ENCODE measurements at regions not wholly inside any gene's neighbourhood (a gene's known extent, or its start where the extent isn't known, plus 50 kb on each side); places are given as distances from the start of the nearest gene placed in this dataset.

DNA sequence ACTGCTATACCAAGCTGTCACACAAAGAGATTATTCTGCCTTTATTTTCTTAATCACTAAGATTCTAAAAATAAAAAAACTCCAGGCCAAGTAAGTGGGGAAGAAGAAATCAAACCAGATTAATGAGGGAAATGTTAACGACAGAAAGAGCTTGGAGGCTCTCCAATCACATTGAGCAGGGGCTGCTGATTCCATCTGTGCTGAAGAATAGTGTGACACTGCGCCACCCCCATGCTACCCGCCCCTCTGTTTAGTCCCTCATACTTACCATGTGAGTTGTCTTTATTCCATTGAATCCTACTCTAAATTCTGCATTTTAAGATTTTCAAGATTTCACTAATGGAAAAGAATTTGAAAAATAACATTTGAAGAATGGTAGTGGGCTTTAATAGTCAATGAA is 998.0 kb upstream of the CDH2 start:
- no peak for DNase-seq

DNA sequence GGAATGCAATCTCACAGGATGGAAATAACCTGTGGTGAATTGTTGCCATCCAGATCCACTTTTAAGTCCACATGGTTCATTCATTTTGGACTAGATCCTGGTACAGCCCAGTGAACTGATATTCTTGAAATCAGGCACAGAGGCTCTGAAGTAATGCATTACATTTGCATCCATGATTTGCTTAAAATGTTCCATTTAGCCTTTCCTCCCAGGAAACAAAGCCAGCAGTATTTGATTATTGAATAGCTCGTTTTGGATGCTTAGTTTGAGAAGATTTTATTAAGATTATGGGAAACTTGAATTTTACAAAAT is 995.8 kb upstream of the CDH2 start:
- DNase-seq: no peak

DNA sequence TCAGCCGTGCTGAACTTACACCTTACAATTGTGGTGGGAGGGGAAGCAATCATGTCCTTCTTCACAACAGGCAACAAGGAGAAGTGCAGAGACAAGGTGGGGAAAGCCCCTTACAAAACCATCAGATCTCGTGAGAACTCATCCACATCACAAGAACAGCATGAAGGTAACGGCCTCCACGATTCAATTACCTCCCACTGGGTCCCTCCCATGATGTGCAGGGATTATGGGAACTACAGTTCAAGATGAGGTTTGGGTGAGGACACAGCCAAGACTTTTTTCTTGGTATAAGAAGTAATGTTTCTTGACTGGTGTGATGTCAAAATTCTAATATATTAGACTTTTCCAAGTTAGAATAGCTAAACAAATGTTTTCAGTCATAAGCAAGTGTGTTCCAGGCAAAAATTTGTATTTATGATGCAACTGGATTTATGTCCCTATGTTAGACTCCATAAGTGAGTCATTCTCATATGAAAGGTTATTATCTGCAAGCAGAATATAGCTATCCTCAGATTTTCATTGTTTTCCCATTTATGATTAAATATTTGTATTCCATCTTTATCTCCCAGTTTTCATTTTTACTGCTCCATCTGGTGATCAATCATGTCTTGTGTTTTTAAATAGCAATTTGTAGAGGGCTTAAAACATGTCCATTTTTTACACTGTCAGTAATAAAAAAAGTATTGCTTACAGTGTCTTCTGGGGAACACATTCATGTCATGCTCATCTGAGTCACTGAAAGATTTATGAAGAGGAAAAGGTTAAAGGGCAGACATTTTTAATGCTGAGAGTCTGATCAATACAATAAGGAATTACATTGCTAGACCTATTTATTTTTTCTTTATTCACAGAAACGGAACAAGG is 995.2 kb upstream of the CDH2 start:
- DNase-seq: no peak

DNA sequence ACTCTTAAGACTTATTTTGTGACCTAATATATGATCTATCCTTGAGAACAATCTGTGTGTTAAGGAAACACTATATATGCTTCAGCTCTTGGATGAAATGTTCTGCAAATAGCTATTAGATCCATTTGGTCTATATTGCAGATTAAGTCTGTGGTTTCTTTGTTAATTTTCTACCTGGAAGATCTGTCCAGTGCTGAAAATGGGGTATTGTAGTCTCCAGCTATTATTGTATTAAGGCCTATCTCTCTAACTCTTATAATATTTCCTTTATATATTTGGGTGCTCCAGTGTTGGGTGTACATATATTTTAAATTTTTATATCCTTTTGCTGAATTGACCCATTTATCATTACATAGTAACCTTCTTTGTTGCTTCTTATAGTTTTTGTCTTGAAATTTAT is 992.7 kb upstream of the CDH2 start:
- no peak for DNase-seq

DNA sequence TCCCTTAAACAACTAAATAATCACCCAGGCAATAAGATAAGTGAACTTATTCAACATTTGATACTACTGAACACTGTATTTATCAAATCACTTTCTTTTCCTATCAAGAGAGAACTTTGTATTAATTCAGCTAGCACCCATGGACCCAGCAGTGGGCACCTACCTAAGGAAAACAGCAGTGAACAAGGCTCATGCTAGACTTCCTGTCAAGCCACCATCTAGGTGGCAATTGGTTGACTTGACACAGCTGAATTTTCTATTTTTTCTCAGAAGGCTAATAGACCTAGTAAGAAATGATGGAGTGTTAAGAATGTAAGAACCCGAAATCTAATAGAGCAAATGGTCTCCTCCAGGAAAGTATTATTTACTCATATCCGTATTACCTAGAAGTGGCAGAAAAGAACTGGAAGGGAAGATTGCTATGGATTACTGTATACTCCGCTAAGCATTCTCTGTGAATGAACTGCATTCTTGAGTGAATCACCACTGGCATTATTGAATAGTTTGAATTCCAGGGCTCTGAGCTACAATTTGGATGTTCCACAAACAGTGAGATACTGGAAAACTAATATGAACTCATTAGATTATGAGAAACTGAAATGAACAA is 988.2 kb upstream of the CDH2 start:
- DNase-seq: no peak

DNA sequence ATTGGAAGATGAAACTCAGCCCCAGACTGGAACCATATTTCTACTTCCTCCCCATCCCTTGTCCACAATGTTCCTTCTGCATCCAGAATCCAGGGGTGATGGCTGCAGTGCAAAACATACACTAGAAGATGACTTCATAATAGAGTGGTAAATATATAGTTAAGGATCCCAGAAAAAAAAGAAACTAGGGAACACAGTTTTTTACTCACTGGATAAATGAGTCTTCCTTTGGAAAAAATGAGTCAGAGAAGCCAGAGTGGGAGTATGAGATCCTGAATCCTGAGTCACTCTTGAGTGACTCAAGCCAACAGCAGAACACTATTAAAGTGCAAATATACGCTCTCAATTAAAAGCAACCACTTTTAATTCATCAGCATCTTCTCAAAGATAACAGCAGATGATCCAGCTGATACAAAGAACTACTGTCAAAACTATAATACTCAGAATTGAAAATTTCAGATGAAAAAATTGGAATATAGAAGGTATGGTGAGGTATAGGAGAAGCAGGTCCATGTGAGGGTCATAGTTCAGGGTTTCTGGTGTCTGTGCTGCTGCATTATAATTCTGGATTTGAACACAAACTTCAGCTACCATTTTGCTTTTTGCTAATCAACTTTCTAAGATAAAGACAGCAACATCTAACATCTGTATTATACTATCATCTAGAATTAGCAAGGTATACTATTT is 987.2 kb upstream of the CDH2 start:
- DNase-seq: no peak

DNA sequence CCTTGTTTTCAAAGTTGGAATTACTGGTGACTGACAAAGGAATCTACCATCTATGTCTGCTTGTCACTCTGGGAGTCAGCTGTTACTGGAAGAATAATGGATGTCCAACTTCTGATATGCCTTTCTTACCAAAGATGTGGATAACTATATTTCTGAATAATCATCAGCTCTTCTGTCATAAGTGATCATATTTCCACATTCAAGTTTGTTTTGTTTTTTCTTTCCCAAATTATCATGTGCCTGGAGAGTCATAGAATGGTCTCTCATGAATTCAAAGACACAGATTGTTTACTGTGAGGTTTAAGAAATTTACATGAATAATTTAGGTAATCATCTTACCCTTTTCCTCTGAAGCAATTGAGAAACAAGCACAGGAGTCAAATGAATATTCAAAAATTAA is 986.7 kb upstream of the CDH2 start:
- DNase-seq: no peak

DNA sequence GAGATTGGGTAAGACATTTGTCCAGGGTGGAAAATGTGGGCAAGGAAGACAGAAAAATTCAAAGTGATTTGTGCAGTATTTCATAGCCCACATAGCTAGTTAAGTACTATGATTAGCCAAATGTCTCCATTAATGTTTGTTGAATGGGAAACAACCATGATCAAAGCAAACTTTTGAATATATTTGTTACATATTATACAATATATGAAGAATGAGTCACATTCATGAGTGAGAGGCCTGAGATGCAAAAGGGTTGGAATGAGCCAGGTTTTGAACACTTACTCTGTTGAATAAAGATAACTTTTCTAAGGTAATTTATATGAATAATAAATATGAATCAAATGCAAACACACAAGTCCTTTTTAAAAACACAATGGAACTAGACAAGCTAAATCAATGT is 984.5 kb upstream of the CDH2 start:
- DNase-seq: no peak

DNA sequence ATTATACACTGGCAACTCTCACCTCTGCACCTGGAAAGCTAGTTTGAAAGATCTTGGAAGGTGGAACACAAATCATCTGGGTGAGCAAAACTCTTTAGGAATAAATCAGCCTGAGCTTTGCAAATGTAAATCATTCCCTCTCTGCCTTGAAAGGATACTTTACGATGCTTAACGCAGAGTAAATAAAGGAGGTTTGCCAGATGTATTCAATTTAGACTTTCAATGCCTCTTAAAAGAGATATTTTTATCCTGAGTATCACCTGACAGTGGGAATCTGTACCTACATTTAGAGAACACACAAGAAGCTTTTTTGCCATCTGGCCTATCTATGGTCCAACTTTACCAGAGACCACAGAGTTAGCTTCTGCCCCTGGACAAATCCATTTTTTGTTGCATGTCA is 983.2 kb upstream of the CDH2 start:
- no peak for DNase-seq

DNA sequence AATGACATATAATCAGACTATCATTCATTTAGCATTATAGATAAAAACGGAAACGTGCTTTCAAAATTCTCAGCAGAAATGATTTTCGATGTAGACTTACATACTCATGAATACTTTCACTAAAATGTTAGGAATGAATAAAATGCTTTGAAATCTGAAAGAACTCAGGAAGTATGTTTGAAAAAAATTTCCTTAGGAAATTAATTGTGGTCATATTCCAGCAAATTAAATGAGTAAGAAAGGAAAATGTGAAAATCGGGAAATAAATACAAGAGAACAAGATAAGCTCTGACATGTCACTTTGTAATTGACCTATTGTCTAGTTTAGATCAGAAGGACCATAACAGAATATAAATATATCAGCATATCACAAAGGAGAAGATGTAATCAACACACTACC is 981.0 kb upstream of the CDH2 start:
- no peak for DNase-seq

DNA sequence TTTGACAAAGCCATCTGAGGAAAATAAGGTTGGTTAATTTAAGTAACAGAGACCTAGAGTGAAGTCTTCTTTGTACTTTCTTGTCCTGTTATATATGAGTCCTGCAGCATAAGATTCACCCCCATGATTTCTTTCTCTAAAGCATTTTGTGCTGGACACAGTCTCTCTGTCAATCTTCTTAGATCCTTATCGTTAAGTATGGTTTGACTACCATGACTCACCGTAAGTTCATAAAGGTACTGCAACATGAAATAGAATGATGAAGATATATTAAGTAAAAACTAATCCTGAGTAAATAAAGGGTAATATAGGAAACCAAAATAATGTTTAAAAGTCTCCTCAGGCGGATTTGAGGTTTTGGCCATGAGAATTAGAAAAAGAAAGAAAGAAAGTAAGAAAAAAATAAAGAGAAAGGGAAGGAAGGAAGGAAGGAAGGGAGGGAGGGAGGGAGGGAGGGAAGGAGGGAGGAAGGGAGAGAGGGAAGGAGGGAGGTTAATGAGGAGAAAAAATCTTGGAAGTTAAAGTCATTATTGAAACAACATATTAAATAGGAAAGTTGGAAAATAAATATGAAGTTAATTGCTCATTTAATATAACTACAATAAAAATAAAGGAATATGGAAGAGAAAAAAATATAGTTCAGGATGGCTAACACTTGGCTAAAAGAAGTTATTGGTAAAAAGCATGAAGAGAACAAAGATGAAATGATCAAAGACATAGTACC is 980.3 kb upstream of the CDH2 start:
- DNase-seq: no peak

DNA sequence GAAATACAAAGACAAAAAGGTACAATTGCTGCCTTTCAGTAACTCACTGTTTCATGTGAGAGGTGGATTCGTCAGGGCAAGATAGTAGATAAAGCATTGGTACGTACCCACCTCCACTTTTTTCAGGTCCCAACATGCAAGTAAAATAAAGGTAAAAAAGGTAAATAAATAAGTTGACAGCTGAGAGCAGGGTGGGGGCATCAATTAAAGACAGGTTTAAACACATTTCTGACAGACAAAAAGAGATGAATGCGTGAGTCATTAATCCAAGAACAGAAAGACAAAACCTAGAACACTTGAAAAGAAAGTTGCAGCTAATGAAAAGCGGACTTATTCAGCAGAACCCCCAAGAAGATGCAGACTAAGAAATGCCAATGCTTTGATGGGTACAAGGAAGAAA is 979.6 kb upstream of the CDH2 start:
- no peak for DNase-seq

DNA sequence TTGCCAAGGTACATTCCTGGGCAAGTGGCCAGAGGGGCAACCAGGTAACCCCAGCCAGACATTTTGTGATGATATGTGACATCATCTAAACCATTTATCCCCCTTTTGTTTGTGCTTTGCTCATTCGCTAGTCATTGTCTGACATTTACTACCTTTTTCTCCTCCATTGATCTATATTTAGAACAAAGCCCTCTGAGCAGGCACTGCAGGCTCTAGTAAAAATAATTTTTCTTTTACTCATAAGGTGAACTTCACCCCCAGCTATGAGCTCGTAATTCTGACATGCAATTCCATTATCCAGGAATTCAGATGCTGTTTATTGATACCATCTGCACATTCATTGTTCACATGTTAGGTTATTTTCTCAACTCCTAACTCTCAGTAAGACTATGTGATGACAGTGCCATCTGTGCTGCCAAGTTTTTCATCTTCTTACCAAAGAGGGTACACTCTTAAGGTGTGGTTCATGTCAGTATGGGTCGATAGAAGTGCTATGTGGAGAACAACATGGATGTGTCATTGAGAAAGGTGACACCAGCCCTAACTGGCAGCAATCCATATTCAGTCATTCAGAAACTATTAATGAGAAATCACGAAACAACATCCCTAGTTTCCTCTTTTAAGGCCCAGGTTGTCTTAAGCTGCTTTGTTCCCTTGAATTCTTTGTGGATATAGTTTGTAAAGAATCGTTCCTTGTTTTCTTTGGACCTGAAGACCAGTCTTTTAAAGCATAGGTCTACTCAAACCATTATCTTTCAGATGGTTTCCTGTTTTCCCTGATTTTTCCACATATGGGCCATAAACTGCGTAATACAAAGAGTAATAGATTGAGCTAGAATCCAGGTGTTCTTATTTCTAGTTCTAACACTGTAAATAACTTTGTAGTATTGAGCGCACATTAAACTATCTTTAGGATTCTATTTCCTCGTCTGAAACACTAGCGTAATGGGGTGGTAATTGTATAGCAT is 978.1 kb upstream of the CDH2 start:
- DNase-seq: no peak

DNA sequence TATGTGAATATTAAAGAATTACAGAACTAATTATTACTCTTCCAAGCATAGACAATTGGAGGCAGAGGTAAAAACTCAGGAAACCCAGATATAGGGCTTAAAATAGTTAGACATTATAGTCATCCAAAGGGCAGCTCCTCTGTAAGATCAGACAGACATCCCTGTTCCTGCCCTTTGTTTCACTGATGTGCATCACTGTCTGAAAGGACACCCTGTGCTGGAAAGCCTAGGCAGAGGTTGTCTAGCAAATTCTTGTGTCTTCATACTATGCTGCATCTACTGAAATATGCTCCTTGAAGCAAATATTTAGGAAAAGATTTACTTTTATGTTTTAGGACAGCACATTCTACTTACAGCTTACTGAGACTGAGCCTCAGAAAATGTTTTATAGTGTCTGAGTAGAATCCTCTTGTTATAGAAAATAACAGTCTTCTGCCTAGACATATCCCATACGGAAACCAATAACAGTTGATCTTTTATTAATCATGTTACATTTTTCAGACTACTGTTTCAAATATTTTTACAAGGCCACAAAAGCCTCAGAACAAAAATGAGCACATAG is 977.3 kb upstream of the CDH2 start:
- DNase-seq: no peak

DNA sequence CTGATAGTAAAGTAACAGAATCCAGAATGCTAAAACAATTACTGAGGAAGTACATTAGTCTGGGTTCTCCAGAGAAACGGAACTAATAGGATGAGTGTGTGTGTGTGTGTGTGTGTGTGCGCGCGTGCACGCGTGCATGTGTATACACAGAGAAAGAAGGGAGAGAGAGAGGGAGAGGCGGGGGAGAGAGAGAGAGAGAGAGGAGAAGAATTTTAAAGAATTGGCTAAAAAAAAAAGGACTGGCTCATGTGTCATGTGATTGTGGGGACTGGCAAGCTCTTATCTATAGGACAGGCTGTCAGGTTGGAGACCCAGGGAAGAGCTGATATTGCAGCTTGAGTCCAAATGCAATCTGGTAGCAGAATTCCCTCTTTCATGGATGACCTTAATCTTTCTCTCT is 976.2 kb upstream of the CDH2 start:
- no peak for DNase-seq

DNA sequence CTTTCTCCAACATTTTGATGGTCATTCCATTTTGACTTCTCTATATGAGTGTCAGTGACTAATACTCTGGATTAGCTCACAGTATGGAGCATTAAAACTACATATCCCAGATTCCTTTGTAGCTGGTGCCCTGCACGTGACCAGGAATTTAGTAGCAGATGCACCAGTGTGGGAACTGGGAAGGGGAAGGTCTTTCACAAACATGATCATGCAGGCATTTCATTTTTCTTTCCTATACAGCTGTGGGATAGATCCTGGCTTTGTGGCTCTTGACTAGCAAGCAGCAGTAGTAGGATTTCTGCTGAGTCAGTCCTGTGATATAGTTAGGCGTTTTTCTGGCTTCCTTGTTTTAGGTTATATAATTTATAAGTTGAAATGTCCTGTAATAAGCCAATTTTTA is 971.0 kb upstream of the CDH2 start:
- no peak for DNase-seq

DNA sequence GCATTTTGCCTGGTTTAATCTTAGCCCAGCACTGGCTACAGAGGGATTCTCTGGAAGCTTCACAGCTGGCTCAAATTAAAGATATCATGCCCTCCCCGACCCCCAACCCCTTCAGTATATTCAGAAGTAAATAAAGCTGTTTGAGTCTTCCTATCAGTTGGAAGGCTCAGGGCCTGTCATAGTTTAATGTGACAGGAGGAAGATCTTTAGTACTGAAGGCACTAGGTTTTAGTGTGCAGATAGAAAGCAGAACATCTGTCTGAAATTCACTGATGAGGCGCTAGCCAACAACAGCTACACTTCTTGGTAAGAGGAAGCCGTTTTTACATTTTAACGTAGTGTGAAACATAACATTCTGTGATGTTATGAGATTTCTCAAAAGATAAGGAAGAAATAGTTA is 969.1 kb upstream of the CDH2 start:
- no peak for DNase-seq

DNA sequence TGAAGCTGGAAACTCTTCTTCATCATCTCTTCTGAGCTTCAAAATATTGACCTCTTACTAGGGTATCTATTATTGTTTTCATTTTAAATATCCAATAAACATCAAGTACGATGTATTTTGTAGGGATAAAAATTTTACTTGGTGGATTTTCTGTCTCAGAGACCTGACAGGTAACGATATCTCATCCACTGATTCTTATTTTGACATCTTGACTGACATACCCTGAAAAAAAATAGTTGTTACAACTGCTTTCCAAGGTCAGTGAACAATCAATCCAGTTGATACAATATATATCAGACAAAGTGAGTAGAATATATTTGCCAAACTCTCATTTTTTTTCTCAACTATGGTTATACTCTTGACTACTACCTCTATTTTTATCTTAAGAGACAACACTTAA is 963.7 kb upstream of the CDH2 start:
- DNase-seq: no peak

DNA sequence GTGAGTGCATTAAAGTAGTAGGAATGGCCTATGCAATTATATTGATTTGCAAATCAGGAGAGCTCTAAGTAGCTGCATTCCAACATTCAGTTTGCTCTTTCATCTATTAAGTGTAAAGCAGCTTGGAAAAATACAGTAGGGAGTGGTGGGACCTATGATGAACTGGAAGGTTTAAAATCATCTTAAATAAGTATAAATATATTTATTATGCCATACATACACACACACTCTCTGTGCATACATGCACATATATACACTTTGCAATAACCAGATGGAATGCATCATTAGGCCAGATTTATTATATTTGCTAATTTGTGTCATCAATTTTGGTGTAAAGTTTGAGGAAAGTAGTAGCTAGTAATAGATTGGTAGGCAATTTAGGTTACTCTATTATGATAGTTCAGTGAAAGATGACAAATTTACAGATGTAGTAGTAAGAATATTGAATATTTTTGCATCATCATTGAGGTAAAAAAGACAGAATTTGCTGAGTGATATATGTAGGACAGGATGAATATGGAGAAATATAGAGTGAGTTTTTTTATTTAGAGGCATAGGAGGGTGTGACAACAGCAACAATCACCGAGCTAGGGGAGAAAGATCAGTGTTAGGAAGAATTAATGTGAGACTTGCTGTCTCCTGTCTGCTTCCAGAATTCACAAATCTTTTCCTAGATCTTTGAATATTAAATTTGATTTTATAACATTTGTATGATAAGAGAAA is 961.0 kb upstream of the CDH2 start:
- no peak for DNase-seq

DNA sequence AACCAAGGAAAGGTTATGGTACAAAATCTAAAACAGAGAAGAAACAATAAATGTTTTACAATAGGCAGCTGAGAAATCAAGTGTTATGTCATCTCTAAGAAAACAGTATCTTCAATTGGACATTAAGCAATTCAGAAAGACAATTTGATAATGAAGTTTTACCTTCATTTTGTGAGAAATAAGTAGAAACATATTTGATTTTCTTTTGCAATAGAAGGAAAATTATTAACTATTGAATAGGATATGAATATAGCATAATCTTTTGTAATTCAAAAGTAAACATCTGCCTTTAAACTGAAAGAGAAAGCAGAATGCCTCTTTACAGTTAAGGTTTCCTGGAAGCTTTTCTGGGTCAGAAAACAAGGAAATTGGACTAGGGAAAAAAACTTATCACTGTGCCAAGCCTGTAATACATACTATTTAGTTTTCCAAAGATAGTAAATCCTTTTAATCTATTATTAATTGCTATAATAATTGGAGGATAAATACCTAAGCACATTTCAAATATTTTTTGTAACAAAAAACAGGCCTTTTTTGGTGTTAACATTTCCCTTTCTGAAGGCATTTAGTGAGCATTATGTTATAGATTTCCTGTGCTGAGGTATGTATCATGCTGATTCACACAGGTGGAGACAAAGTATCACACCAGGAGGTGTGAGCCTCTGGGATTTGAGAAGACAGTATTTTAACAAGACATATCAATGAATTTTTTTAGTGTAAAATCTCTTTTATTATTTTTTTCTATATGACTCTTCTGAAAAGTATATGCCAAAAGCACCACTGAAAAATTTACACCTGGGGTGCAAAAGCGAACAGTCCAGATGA is 947.0 kb upstream of the CDH2 start:
- no peak for DNase-seq

DNA sequence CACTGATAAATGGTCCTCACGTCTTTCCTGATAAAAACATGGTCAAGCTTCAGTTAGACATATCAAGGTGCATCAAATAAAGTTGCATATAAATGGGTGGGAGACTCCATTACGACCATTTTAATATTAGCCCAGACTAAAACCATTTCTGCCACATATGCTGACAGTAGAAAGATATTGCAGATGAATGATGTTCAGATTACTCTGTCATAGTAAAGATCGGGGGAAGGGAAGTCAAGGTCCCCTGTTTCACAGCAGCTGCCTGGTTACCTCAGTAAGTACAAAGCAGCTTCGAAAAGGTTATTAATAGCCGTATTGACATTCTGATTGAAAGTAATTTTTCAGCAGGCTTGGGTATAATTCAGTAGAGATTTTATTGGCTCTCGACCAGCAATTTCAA is 927.7 kb upstream of the CDH2 start:
- no peak for DNase-seq
